WTC11 (cell line): ENCODE measurements at regions not wholly inside any gene's neighbourhood (a gene's known extent, or its start where the extent isn't known, plus 50 kb on each side); places are given as distances from the start of the nearest gene placed in this dataset.

ENCODE experiments used
- AFF4 ChIP-seq: sonication (generic); formaldehyde crosslinking; IDR thresholded peaks from 2 replicates; pipeline ENCODE4 v1.8.1; 2023; ENCODE audit warnings: mild to moderate bottlenecking, missing genetic modification reagents, borderline replicate concordance
- ATF6 ChIP-seq: sonication (generic); formaldehyde crosslinking; IDR thresholded peaks from 2 replicates; pipeline ENCODE4 v1.8.1; 2023; ENCODE audit warnings: mild to moderate bottlenecking, missing genetic modification reagents
- CTCF ChIP-seq: fragments of 200-600 bp; IDR thresholded peaks from 2 replicates; pipeline ENCODE4 v1.8.0; 2022; ENCODE audit warnings: antibody characterized with exemption
- FOXP4 ChIP-seq: sonication (generic); formaldehyde crosslinking; IDR thresholded peaks from 2 replicates; pipeline ENCODE4 v1.8.0; 2022; ENCODE audit warnings: mild to moderate bottlenecking, missing genetic modification reagents
- MAX ChIP-seq: sonication (generic); formaldehyde crosslinking; IDR thresholded peaks from 2 replicates; pipeline ENCODE4 v1.8.0; 2022; ENCODE audit warnings: mild to moderate bottlenecking, missing genetic modification reagents
- NR2C2 ChIP-seq: sonication (generic); formaldehyde crosslinking; IDR thresholded peaks from 2 replicates; pipeline ENCODE4 v1.8.0; 2022; ENCODE audit warnings: mild to moderate bottlenecking, missing genetic modification reagents
- PRRX2 ChIP-seq: fragments of 250-450 bp; sonication (Bioruptor Pico); IDR thresholded peaks from 2 replicates; pipeline ENCODE4 v1.8.0; 2021; ENCODE audit warnings: mild to moderate bottlenecking
- SP1 ChIP-seq: sonication (generic); formaldehyde crosslinking; conservative IDR thresholded peaks from 2 replicates; pipeline ENCODE4 v1.8.1; 2022; ENCODE audit warnings: missing genetic modification reagents
- USF2 ChIP-seq: sonication (generic); formaldehyde crosslinking; IDR thresholded peaks from 2 replicates; pipeline ENCODE4 v1.8.1; 2023; ENCODE audit warnings: mild to moderate bottlenecking, missing genetic modification reagents, moderate library complexity
- ZNF232 ChIP-seq: sonication (generic); formaldehyde crosslinking; IDR thresholded peaks from 2 replicates; pipeline ENCODE4 v1.8.0; 2022; ENCODE audit warnings: mild to moderate bottlenecking, missing genetic modification reagents

- TF ChIP-seq CTCF (no peak), FOXP4 (CRISPR knock-in tag) (no peak), ATF6 (CRISPR knock-in tag) (no peak), USF2 (CRISPR knock-in tag) (no peak), ZNF232 (CRISPR knock-in tag) (no peak), MAX (CRISPR knock-in tag) (no peak), SP1 (no peak), PRRX2 (CRISPR knock-in tag) (no peak), NR2C2 (no peak), AFF4 (CRISPR knock-in tag) (no peak)
These were observed 143.6 kb downstream of the RTP5 start for GRCh38 chr2:242012956-242013764.
